ENCODE measurements at regions not wholly inside any gene's neighbourhood (a gene's known extent, or its start where the extent isn't known, plus 50 kb on each side); places are given as distances from the start of the nearest gene placed in this dataset.

DNA sequence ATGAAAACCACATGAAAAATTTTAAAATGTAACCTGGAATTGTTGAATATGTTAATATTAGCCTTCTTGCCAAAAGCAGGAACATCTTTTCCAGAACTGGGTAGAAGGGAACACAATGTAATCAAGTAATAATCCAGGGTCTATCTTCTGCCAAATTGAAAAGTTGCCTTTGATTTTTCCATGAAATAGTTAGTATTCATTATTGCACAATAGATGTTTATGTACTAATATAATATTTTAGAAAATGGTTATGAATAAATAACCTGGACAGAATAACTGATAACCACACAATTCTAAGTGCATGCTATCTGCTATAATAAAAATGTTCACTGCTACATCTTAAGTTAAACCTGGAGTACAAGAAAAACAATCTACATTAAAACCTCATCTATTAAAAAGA lies 802.3 kb downstream of the LIG4 start:
- Histone ChIP-seq H3K4me1 (no peaks in the 10 kb centered on the region), H3K36me3 (no peaks in the 10 kb centered on the region), H3K27me3 (no peaks in the 10 kb centered on the region), H3K4me3 (no peak overlapping the region), H3K27ac (no peak overlapping the region), H3K9me3 (no peaks in the 10 kb centered on the region)
- DNase-seq (no peak), ATAC-seq (no peak)
- TF ChIP-seq POLR2A (IDR thresholded peaks at IDR 0.05) = no peak
- TF ChIP-seq, protein P1, sequence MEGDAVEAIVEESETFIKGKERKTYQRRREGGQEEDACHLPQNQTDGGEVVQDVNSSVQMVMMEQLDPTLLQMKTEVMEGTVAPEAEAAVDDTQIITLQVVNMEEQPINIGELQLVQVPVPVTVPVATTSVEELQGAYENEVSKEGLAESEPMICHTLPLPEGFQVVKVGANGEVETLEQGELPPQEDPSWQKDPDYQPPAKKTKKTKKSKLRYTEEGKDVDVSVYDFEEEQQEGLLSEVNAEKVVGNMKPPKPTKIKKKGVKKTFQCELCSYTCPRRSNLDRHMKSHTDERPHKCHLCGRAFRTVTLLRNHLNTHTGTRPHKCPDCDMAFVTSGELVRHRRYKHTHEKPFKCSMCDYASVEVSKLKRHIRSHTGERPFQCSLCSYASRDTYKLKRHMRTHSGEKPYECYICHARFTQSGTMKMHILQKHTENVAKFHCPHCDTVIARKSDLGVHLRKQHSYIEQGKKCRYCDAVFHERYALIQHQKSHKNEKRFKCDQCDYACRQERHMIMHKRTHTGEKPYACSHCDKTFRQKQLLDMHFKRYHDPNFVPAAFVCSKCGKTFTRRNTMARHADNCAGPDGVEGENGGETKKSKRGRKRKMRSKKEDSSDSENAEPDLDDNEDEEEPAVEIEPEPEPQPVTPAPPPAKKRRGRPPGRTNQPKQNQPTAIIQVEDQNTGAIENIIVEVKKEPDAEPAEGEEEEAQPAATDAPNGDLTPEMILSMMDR (IDR thresholded peaks at IDR 0.05) = no peak
- intact Hi-C loops (cut with DNase I) = no loop called here

GRCh38 chr13:107407074-107407473 lies 808.3 kb downstream of the LIG4 start:
- DNase-seq = no peak
- no peak for TF ChIP-seq POLR2A (IDR thresholded peaks at IDR 0.05)
- TF ChIP-seq, protein P1 (IDR thresholded peaks at IDR 0.05) = no peak
- H3K27me3 ChIP-seq = no peaks in the 10 kb centered on the region
- H3K36me3 ChIP-seq = no peaks in the 10 kb centered on the region
- H3K9me3 ChIP-seq = no peaks in the 10 kb centered on the region
- ATAC-seq = no peak
- 43% methylated on average over 3 of the region's 3 CpGs for WGBS (ENCODE audit: insufficient coverage, low coverage, low lambda C conversion rate, missing lambda C conversion rate)
- H3K4me1 ChIP-seq = no peaks in the 10 kb centered on the region
- intact Hi-C loops (cut with DNase I) = no loop called here
- H3K27ac ChIP-seq = no peak overlapping the region
- no peak overlapping the region for H3K4me3 ChIP-seq

DNA sequence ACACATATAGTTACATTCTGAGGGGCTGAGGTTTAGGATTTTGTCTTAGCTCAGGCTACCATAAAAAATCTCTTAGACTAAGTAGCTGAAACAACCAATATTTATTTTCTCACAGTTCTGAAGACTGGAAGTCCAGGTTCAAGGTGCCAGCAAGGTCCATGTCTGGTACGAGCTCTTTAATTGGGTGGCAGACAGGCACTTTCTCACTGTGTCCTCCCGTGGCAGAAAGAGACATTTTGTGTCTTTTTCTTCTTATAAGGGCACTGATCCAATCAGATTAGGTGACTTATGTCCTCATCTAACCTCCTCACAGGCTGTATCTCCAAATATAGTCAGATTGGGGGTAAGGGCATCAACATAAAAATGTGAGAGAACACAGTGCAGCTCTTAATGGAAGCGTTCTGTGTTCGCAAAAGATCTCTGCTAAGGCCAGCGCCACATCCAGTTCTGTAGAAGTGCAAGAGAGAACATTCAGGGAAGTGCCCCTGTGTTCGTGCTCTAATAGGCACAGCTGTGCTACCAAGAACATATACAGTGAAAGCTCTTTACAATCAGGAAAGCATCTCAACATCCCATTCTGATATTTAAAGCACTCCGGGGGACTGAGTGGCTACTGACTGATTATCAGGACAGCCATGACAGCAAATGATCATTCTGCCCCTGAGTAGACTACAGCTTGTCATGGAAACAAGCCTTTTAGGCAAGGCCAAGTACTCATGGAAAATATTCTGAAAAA lies 819.2 kb downstream of the LIG4 start:
- 40% methylated on average over 7 of the region's 7 CpGs for WGBS (ENCODE audit: insufficient coverage, low coverage, low lambda C conversion rate, missing lambda C conversion rate)
- Histone ChIP-seq H3K9me3 (no peaks in the 10 kb centered on the region), H3K4me3 (no peak overlapping the region), H3K36me3 (no peaks in the 10 kb centered on the region), H3K27ac (no peak overlapping the region), H3K27me3 (no peaks in the 10 kb centered on the region), H3K4me1 (no peaks in the 10 kb centered on the region)
- ATAC-seq (no peak), DNase-seq (no peak)
- TF ChIP-seq, protein P1 (IDR thresholded peaks at IDR 0.05) = no peak
- no peak for TF ChIP-seq POLR2A (IDR thresholded peaks at IDR 0.05)
- intact Hi-C loops (cut with DNase I) = no loop called here

GRCh38 chr13:107392205-107392604 lies 823.1 kb downstream of the LIG4 start:
- intact Hi-C loops (cut with DNase I) = no loop called here
- 25% methylated on average over 1 of the region's 1 CpG for WGBS (ENCODE audit: insufficient coverage, low coverage, low lambda C conversion rate, missing lambda C conversion rate)
- no peaks in the 10 kb centered on the region for H3K36me3 ChIP-seq
- H3K4me1 ChIP-seq = no peaks in the 10 kb centered on the region
- H3K4me3 ChIP-seq = no peak overlapping the region
- no peak for DNase-seq
- no peak overlapping the region for H3K27ac ChIP-seq
- H3K9me3 ChIP-seq = no peaks in the 10 kb centered on the region
- no peak for ATAC-seq
- TF ChIP-seq, protein P1 (IDR thresholded peaks at IDR 0.05) = no peak
- no peak for TF ChIP-seq POLR2A (IDR thresholded peaks at IDR 0.05)
- H3K27me3 ChIP-seq = no peaks in the 10 kb centered on the region

DNA sequence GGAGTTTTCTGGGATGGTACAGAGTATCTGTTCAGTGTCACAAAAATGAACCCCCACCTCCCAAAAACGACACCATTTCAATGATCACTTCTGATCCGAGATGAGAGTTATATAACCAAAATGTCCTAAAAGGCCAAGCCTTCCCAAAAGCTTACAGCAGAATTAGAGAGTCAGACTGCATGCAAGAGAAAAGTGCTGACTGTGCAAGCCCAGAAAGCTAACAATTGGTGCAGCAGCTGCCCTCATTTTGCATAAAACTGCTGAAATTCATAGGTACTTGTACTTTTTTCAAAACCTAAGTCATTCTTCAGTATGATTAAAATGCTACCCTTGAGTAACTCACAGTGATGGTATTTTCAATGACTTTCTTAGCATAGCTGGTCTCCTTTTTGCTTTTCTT lies 819.6 kb upstream of the ARGLU1 start:
- intact Hi-C loops (cut with DNase I) = no loop called here
- Histone ChIP-seq H3K36me3 (no peaks in the 10 kb centered on the region), H3K27ac (no peak overlapping the region), H3K4me1 (no peaks in the 10 kb centered on the region), H3K27me3 (no peaks in the 10 kb centered on the region), H3K9me3 (no peaks in the 10 kb centered on the region), H3K4me3 (no peak overlapping the region)
- ATAC-seq (no peak), DNase-seq (no peak)
- TF ChIP-seq POLR2A (IDR thresholded peaks at IDR 0.05) = no peak
- TF ChIP-seq, protein P1 (IDR thresholded peaks at IDR 0.05) = no peak
- whole genome bisulfite sequencing (ENCODE audit: insufficient coverage, low coverage, low lambda C conversion rate, missing lambda C conversion rate) = 16% methylated on average over 2 of the region's 2 CpGs
